Left ventricle myocardium superior (tissue), 1 donor: ENCODE measurements at regions not wholly inside any gene's neighbourhood (a gene's known extent, or its start where the extent isn't known, plus 50 kb on each side); places are given as distances from the start of the nearest gene placed in this dataset.
"Not testable (repeated sequence)": the region's sequence is repeated elsewhere in the genome, so short reads cannot be mapped to it uniquely, and the experiment has no call there.

Experiments
- ATAC-seq: fragments of 200-7000 bp; cut with Tn5 transposase; one replicate; pipeline ENCODE4 v1.9.1; 2020; ENCODE audit warnings: mild to moderate bottlenecking, moderate library complexity
- DNase-seq: peaks from one replicate; pipeline ENCODE4 v3.0.0-alpha.2; 2020
- intact Hi-C: fragments of 100-400 bp; cut with micrococcal nuclease; formaldehyde crosslinking; loops from one replicate; pipeline ENCODE4 v1.11.0; 2022
- donor health status: DM: no; HTN: yes; CAD: no; lungs with severe emphysema.

GRCh38 chr16:26680671-26681070 lies 386.1 kb upstream of the C16orf82 start:
- DNase-seq = no peak
- intact Hi-C loops = no loop called here
- no peak for ATAC-seq

- intact Hi-C loops = no loop called here
- no peak for ATAC-seq
- no peak for DNase-seq
These were observed 378.6 kb upstream of the C16orf82 start for GRCh38 chr16:26688105-26688504.

DNA sequence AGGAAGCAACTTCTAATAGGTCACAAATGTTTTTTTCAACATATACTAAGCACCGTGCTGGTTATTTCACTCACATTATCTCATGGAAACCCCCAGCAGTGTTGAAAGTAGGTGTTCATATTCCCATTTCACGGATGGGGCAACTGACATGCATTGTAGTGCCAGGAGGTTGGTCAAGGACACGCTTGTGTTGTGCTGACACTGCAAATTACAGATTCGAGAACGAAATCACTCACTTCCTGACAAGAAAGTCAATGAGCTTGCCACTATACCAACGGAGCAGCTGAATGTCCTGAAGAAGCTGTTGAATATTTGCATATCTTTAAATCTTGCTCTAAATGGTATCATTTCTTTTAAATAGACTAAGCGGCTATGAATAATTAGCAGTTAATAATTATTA lies 378.0 kb upstream of the C16orf82 start:
- DNase-seq (no peak), ATAC-seq (no peak)
- intact Hi-C loops = no loop called here

GRCh38 chr16:26692658-26693057 lies 374.1 kb upstream of the C16orf82 start:
- intact Hi-C loops = no loop called here
- DNase-seq (no peak), ATAC-seq (no peak)

DNA sequence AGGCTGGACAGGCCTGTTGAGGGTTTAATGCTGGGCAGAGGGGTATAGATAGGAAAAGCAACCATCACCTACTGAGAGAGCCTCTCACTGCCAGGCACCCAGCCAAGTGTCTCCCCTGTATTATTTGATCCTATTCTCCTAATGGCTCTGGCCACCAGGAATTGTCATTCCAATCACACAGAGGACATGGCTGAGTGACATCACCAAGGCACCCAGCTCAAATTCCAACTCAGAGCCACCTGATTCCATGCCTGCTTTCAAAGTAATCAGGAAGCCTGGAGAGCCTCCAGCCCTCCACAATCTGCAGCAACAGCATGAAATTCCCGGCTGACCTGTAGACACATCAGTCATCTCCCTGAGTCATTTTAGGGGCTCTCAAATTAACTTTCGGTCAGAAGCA lies 368.9 kb upstream of the C16orf82 start:
- intact Hi-C loops = no loop called here
- no peak for ATAC-seq
- DNase-seq = no peak

- intact Hi-C loops = no loop called here
- no peak for ATAC-seq
- no peak for DNase-seq
These were observed 366.5 kb upstream of the C16orf82 start for GRCh38 chr16:26700250-26700649.

DNA sequence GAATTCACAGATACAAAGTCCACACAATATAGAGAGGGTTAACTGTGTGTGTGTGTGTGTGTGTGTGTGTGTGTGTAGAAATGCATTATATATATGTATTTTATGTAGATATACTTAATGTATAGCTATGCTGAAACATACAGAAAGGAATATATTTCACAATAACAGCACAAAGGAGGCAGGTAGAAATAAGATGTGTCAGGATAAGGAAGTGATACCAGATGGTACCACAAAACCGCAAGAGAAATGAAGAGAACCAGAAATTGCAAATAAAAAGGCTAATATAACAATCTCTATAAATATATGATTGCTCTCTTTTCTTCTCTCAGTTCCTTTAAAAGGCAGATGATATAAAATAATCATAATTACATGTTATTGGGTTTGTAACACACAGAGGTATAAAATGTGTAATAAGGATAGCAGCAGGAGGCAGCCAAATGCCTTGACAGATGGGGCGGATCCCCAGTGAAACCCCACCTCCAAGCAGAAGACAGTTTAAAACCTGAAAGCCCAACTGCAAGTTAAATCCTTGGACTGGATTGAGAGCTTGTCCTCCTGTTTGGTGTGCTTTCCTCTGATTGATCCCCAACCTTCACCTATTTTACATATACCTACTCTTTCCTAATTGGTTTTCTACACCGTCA lies 365.4 kb upstream of the C16orf82 start:
- intact Hi-C loops = no loop called here
- ATAC-seq = no peak
- DNase-seq = no peak

DNA sequence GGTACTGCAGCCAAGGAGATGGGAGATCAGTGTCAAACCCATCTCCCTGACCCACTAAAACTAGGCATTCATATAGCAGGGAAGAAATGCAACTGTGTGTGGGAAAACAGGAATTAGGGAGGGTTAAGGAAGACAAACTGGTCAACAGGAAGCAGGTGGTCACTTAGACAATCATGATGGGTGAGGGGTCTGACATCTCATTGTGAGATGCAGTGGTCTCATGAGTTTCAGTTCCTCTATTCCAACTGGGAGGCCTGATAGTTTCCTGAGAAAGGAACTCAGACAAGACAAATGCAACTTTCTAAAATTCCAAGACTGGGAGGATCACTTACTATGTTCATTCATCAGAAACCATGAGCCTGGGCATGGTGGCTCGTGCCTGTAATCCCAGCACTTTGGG lies 361.4 kb upstream of the C16orf82 start:
- ATAC-seq = no peak
- intact Hi-C loops = no loop called here
- no peak for DNase-seq

- ATAC-seq (no peak), DNase-seq (no peak)
- intact Hi-C loops = no loop called here
These were observed 358.3 kb upstream of the C16orf82 start for GRCh38 chr16:26708428-26708827.

GRCh38 chr16:26709175-26709574 lies 357.6 kb upstream of the C16orf82 start:
- intact Hi-C loops = no loop called here
- DNase-seq = no peak
- no peak for ATAC-seq

DNA sequence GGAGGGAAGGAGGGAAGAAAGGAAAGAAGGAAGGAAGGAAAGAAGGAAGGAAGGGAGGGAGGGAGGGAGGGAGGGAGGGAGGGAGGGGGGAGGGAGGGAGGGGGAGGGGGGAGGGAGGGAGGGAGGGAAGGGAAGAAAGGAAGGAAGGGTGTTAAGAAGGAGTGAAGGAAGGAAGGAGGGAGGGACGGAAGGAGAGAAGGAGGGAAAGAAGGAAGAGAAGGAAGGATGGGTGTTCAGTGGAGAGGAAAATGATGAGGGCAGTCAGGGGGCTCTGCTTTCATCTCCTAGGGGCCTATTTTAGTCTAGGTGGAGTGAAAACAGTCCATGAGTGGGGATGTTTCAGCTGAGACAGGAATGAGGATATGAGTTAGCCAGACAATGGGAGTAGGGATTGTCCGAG lies 357.0 kb upstream of the C16orf82 start:
- intact Hi-C loops = no loop called here
- DNase-seq (no peak), ATAC-seq (no peak)

GRCh38 chr16:26710450-26710849 lies 356.3 kb upstream of the C16orf82 start:
- no peak for DNase-seq
- intact Hi-C loops = no loop called here
- ATAC-seq = no peak

- intact Hi-C loops = no loop called here
- no peak for DNase-seq
- no peak for ATAC-seq
These were observed 353.9 kb upstream of the C16orf82 start for GRCh38 chr16:26712876-26713275.

- no peak for ATAC-seq
- intact Hi-C loops = no loop called here
- DNase-seq = no peak
These were observed 350.8 kb upstream of the C16orf82 start for GRCh38 chr16:26715969-26716368.

DNA sequence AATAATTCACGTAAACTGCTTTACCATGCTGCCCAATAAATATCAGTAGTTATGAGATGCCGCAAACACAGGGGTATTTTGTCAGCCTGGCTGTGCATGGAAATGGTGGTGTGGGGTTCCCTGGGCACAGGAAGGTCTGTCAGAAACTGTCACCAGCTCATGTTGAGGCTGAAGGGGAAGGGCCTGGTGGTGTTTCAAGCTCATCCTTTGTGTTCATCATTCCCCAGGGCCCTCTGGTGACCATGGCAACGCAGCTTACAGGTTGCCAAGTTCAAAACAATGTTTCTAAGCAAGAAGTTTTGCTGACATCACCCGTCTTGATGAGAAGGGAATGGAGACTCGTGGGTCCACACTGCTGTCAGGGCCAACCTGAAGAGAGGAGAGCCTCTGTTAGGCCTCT lies 348.9 kb upstream of the C16orf82 start:
- intact Hi-C loops = no loop called here
- DNase-seq = no peak
- no peak for ATAC-seq

DNA sequence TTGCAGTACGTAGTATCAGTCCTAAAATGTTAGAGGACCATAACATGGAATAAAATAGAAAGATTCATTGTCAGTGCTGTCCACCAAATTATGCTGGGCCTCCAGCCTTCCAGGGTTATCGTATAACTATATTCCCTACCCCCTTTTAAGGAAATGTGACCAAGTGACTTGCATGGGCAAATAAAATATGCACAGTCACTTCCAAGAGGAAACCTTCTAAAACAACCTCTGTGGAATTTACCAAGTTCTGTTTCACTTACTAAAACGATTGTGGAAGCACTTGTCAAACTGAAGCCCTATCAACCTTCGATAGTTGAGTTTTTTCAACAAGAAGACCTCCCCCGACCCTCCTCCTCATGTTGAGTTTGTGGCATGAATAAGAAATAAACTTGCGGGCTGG lies 345.4 kb upstream of the C16orf82 start:
- ATAC-seq (no peak), DNase-seq (no peak)
- intact Hi-C loops = no loop called here

- intact Hi-C loops, ATAC-seq, DNase-seq: not testable (repeated sequence)
These were observed 344.8 kb upstream of the C16orf82 start for GRCh38 chr16:26721957-26722356.

- ATAC-seq (no peak), DNase-seq (no peak)
- intact Hi-C loops = no loop called here
These were observed 342.5 kb upstream of the C16orf82 start for GRCh38 chr16:26724189-26724588.

GRCh38 chr16:26727848-26728247 lies 338.9 kb upstream of the C16orf82 start:
- intact Hi-C loops = no loop called here
- no peak for DNase-seq
- no peak for ATAC-seq

GRCh38 chr16:26729951-26730541 lies 336.7 kb upstream of the C16orf82 start:
- no peak for ATAC-seq
- intact Hi-C loops = no loop called here
- no peak for DNase-seq

GRCh38 chr16:26731729-26732128 lies 335.0 kb upstream of the C16orf82 start:
- intact Hi-C loops = no loop called here
- ATAC-seq (no peak), DNase-seq (no peak)

DNA sequence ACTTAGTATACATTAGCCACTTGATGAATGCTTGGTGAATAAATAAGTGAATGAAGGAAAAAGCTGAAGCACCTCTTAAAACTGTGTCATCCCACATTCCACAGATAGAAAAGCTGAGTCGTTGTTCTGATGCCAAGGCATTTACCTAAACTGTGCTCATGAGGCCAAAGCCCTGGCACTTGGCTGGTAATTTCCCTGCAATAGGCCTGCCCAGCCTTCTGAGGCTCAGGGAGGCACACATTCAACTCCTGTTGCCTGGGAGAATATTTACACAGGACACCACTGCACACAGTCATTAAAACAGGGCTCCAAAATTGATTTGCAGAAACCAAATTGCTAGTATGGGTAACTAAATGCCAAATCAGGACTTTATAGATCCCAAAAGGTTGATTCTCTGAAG lies 333.0 kb upstream of the C16orf82 start:
- intact Hi-C loops = no loop called here
- ATAC-seq (no peak), DNase-seq (no peak)
